HL-60 (cell line): ENCODE measurements at regions not wholly inside any gene's neighbourhood (a gene's known extent, or its start where the extent isn't known, plus 50 kb on each side); places are given as distances from the start of the nearest gene placed in this dataset.

Source experiments
- GABPA ChIP-seq: IDR thresholded peaks from 2 replicates; pipeline ENCODE4 v1.6.1; 2012; ENCODE audit warnings: low read depth
- POLR2AphosphoS5 ChIP-seq: IDR thresholded peaks from 2 replicates; pipeline ENCODE4 v1.6.1; 2012; ENCODE audit warnings: low read depth
- REST ChIP-seq: IDR thresholded peaks from 2 replicates; pipeline ENCODE4 v1.6.1; 2012; ENCODE audit warnings: low read depth; ENCODE audit not compliant: insufficient replicate concordance
- SPI1 ChIP-seq: IDR thresholded peaks from 2 replicates; pipeline ENCODE4 v1.6.1; 2012; ENCODE audit warnings: low read depth, mild to moderate bottlenecking, borderline replicate concordance
- TF ChIP-seq, protein P1 (sequence below): IDR thresholded peaks from one replicate; pipeline ENCODE4 v1.5.1; 2011; ENCODE audit warnings: low read length, control low read depth, inconsistent platforms; ENCODE audit not compliant: insufficient read depth

DNA sequence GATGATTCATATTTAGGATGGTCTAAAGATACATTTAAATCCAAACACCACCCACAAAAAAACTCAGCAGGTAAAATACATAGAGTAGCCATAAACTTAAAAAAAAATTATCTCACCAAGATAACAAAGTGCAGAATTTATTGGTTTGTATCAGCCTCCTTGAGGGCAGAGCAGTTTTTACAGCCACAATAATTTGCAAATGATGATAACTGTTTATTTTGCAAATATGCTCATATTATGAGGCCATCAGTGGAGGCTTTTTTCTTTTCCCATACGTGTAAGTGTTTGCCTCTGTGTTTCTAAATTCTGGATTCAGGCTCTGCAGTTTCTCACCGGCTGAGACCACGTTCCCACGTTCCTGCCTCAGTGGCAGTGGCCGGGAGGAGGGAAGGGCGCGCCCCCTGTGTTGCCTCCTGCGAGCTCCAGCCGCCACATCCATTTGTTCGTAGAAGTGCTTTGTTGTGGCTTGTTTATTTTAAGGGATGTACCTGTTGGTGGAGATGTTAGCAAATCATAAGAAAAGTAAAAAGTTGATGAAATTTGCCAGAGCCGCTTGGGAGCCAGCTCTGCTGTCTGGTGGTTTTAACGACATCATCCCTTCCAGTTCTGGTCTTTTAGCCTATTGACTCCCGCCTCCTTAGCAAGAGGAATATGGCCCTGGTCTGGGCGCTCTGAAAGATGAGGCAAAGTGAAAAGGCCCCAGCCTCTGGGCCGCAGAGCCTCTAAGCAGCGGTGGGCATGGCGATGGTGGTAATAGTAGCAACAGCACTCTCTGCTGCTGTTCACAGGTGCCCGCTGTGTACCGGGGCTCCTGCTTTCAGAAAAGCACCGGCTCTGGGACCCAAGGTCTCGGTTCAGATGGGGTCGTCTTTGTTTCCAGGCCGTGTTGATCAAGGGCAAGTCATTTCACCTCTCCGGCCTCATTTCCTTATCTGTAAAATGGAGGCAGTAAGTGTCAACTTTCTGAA, 66.7 kb upstream of the PPARA start:
- TF ChIP-seq, protein P1, sequence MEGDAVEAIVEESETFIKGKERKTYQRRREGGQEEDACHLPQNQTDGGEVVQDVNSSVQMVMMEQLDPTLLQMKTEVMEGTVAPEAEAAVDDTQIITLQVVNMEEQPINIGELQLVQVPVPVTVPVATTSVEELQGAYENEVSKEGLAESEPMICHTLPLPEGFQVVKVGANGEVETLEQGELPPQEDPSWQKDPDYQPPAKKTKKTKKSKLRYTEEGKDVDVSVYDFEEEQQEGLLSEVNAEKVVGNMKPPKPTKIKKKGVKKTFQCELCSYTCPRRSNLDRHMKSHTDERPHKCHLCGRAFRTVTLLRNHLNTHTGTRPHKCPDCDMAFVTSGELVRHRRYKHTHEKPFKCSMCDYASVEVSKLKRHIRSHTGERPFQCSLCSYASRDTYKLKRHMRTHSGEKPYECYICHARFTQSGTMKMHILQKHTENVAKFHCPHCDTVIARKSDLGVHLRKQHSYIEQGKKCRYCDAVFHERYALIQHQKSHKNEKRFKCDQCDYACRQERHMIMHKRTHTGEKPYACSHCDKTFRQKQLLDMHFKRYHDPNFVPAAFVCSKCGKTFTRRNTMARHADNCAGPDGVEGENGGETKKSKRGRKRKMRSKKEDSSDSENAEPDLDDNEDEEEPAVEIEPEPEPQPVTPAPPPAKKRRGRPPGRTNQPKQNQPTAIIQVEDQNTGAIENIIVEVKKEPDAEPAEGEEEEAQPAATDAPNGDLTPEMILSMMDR, result no peak
- TF ChIP-seq GABPA (no peak), POLR2AphosphoS5 (no peak), SPI1 (no peak), REST (no peak)
